ENCODE measurements at regions not wholly inside any gene's neighbourhood (a gene's known extent, or its start where the extent isn't known, plus 50 kb on each side); places are given as distances from the start of the nearest gene placed in this dataset.

DNA sequence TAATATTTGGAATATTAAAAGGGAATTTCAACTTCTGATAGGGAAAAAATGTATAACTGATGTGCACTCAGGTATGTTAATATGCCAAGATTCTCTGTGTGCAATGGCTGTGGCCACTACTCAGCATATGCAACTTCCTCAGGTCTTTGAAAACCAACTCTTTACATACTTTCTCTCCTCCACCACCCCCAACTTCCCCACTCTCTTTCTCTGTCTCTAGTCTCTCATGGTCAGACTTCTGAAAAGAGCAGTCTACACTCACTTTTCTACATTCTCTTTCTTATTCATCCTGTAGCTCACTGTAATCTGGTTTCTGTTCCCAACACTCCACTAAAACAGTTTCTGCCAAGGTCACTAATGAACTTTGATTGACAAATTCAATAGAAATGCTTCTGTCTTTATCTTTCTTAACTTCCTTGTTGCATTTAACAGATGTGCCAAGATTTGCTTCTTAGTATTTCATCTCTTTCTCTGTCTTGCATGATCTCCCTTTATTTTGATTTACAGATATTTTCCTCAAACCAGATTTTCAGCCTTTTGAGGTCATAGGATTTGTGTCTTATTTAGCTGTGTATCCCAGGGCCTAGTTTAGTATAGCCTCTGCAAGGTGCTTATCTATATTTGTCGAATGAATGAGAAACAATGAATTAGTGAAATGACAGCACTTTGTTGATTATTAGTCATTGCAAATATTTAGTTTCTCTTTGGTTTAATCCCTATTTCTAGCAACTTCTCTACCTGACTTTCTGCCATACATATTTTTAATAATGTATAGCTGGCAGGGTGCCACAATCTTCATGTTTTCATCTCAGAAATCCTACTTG, 168.9 kb downstream of the LMO4 start:
- H3K27ac ChIP-seq = no peak overlapping the region

DNA sequence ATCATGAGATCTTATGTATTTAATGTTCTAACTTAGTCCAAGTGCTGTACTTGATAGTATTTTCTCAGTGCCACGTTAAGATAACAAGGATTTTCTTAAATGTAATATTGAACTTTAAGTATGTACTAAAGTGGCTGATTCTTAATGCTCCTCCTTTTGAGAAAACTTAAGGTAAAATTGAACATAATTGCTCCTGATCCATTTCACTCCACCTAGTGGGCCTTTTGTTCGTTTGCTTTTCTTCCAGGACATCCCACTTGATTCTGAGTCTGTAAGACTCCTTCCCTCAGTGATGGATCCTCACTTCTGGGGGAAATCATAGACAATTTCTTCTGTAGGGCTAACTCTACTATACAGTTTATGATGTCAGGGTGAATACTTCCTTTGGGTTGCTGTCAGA, 173.1 kb downstream of the LMO4 start:
- no peak overlapping the region for H3K27ac ChIP-seq
- TF ChIP-seq, protein P1, sequence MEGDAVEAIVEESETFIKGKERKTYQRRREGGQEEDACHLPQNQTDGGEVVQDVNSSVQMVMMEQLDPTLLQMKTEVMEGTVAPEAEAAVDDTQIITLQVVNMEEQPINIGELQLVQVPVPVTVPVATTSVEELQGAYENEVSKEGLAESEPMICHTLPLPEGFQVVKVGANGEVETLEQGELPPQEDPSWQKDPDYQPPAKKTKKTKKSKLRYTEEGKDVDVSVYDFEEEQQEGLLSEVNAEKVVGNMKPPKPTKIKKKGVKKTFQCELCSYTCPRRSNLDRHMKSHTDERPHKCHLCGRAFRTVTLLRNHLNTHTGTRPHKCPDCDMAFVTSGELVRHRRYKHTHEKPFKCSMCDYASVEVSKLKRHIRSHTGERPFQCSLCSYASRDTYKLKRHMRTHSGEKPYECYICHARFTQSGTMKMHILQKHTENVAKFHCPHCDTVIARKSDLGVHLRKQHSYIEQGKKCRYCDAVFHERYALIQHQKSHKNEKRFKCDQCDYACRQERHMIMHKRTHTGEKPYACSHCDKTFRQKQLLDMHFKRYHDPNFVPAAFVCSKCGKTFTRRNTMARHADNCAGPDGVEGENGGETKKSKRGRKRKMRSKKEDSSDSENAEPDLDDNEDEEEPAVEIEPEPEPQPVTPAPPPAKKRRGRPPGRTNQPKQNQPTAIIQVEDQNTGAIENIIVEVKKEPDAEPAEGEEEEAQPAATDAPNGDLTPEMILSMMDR (IDR thresholded peaks at IDR 0.05) = no peak
- TF ChIP-seq ZFX (IDR thresholded peaks at IDR 0.05; ENCODE audit: borderline replicate concordance) = no peak

More for the DNA sequence above, 168.9 kb downstream of the LMO4 start:
- TF ChIP-seq ZFX (IDR thresholded peaks at IDR 0.05; ENCODE audit: borderline replicate concordance) = no peak
- TF ChIP-seq, protein P1 (IDR thresholded peaks at IDR 0.05) = no peak

DNA sequence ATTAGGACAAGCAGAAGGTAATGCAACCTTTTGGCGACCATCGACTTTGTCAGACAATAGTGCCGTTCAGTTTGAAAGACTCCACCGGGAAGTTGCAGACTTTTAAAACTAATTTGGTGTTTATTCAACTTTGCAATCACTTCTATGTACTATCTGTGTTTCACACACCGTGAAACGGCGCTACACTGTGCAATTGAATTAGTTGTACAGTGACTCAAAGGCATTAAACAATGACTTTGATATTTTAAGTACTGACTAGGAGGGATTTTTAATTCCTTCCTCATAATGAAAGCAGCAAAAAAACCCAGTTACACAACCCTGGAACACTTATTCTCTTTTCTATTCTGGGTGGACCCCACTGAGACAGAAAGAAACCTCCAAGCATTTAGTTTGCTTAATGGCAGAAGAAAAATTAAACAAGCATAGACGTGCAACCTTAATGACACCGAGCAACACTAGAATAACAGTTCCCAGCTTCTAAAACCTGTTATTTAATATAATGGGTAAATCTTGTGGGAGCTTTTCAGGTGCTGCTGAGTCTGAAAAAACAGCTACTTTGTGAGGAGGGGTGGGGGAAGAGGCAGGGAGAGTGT, 176.8 kb downstream of the LMO4 start:
- TF ChIP-seq, protein P1 (IDR thresholded peaks at IDR 0.05) = no peak
- no peak overlapping the region for H3K27ac ChIP-seq

DNA sequence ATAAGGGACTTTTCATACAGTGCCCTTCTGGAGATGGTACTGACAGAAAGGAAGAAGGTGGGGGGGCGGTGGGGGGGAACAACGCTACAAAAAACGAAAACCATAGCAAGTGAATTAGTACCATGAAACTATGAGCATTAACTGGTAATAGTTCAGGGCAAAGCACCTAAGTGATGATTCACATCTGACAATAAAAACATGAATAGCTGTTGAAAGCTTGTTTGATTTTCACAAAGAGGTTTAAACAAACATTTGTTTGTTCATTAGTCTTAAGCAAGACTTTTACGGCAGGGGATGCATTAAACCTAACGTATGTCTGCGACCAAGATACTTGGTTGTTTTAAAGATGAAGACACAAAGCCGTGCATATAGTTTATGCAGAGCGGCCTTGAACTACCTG, 177.5 kb downstream of the LMO4 start:
- TF ChIP-seq, protein P1 (IDR thresholded peaks at IDR 0.05) = no peak
- TF ChIP-seq ZFX (IDR thresholded peaks at IDR 0.05; ENCODE audit: borderline replicate concordance) = no peak
- H3K27ac ChIP-seq = no peak overlapping the region

DNA sequence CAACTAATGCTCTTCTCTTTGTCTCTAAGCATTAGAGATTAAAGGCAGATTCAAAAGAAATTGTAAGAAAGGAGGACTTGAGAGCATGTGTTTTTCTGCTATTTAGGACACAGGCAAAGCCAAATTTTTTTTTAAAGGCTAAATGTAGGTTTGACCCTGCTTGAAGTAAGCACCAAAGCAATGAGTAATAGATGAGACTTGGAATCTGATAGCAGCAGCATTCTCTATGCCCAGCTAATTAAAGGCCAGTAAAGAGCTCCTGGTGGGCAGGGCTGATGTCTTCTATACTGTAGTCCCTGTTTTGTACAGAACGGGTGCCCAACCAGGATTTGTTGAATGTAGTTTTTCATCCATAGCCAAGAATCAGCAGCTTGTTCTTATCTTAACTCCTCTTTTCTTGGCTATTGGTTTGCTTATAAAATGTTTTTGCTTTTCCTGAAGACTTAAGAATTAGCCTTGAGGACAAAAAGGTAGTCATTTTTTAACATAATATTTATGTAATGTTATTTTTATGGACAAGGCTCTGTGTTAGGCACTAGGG, 179.6 kb downstream of the LMO4 start:
- no peak overlapping the region for H3K27ac ChIP-seq

DNA sequence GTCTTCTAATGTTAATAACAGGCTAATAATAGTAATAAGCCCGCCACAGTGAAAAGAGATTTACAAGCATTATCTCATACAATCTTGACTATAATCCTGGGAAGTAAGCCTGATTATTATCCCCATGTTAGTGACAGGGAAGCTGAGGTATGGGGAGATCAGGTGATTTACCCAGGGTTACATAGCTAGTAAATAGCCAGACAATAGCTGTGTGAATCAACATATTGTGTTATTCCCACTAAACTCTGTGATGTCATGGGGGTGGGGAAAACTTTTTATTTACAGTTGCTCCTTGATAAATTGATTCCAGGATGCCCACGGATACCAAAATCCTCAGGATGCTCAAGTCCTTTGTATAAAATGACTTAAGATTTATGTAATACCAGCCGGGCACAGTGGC, 181.9 kb downstream of the LMO4 start:
- no peak overlapping the region for H3K27ac ChIP-seq
- TF ChIP-seq ZFX (IDR thresholded peaks at IDR 0.05; ENCODE audit: borderline replicate concordance) = no peak

More for the DNA sequence above, 179.6 kb downstream of the LMO4 start:
- TF ChIP-seq ZFX (IDR thresholded peaks at IDR 0.05; ENCODE audit: borderline replicate concordance) = no peak
- TF ChIP-seq, protein P1 (IDR thresholded peaks at IDR 0.05) = no peak

DNA sequence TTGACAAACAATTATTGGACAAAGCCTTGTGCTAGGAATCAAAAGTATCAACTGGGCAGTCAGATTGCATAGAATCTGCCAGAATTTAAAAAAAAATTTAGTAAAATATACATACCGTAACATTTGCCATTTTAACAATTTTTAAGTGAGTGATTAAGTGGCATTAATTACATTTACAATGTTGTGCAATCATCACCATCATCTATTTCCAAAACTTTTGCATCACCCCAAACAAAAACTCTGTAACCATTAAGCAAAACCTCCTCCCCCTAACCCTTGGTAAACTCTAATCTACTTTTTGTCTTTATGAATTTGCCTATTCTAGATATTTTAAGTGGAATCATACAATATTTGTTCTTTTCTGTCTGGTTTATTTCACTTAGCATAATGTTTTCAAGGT, 182.8 kb downstream of the LMO4 start:
- H3K27ac ChIP-seq = no peak overlapping the region
- TF ChIP-seq, protein P1 (IDR thresholded peaks at IDR 0.05) = no peak
- no peak for TF ChIP-seq ZFX (IDR thresholded peaks at IDR 0.05; ENCODE audit: borderline replicate concordance)
